ENCODE measurements at regions not wholly inside any gene's neighbourhood (a gene's known extent, or its start where the extent isn't known, plus 50 kb on each side); places are given as distances from the start of the nearest gene placed in this dataset.

DNA sequence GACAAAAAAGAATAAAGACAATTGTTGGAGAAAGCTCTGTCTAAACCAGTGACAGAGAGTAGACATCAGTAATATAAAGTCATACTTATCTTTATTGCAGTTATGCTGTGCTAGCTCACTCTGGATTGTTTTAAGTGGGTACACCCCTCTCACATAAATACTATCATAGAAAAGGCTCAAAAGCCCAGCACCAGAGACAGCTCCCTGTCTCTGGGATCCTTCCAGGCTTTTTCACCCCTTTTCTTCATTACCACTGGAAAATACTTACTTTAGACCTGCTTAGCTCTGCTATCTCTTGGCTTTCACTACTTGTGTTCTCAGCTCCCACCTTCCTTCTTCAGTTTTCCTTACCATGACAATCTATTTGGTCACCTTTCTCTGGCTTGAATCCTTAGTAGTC is 259.1 kb upstream of the MINDY3 start:
- no peak overlapping the region for H3K27ac ChIP-seq (ENCODE audit: low read depth, low read length)
- ChIA-PET CTCF (ENCODE audit: partially characterized antibody) (no interaction called here), POLR2A (ENCODE audit: partially characterized antibody) (no interaction called here)
- no peak overlapping the region for H3K14ac ChIP-seq (ENCODE audit: insufficient read length)
- no peak overlapping the region for H3K4me2 ChIP-seq (ENCODE audit: insufficient read depth in 1 of 2, low read depth in 2 of 2, low read length in 2 of 2)
- no peak overlapping the region for H2BK120ac ChIP-seq (replicated peaks; ENCODE audit: low read depth, low read length)
- no peak overlapping the region for H4K91ac ChIP-seq (replicated peaks; ENCODE audit: insufficient read length, low read length)
- no peak overlapping the region for H2AK5ac ChIP-seq (ENCODE audit: low read depth, low read length)
- H4K20me1 ChIP-seq (replicated peaks in 1 of 2; ENCODE audit: control insufficient read depth in 1 of 2, insufficient read depth in 2 of 2, low read length in 2 of 2) = no peaks in the 10 kb centered on the region
- FAIRE-seq = no peak
- no peaks in the 10 kb centered on the region for H3K36me3 ChIP-seq (ENCODE audit: control insufficient read depth in 2 of 4, insufficient read depth in 4 of 4, low read length in 3 of 4)
- no peaks in the 10 kb centered on the region for H3K79me2 ChIP-seq (ENCODE audit: control insufficient read depth in 1 of 2, insufficient read depth in 2 of 2, low read length in 2 of 2)
- no peaks in the 10 kb centered on the region for H3K4me1 ChIP-seq (replicated peaks in 1 of 4; ENCODE audit: control insufficient read depth in 3 of 4, insufficient read depth in 4 of 4, low read length in 3 of 4)
- H3K4me3 ChIP-seq (ENCODE audit: extremely low read depth in 1 of 4, insufficient read depth in 2 of 4, low read depth in 3 of 4, low read length in 4 of 4) = no peak overlapping the region
- H3K27me3 ChIP-seq (replicated peaks in 1 of 4; ENCODE audit: control insufficient read depth in 3 of 4, extremely low read depth in 1 of 4, insufficient read depth in 3 of 4, low read length in 3 of 4) = no peaks in the 10 kb centered on the region
- H2BK15ac ChIP-seq (ENCODE audit: low read length) = no peak overlapping the region
- H3K79me1 ChIP-seq (ENCODE audit: low read depth, low read length) = no peaks in the 10 kb centered on the region
- H3K56ac ChIP-seq (replicated peaks; ENCODE audit: insufficient read length, low read depth, low read length) = no peak overlapping the region
- H3K23ac ChIP-seq (ENCODE audit: insufficient read length) = no peak overlapping the region
- H3K23me2 ChIP-seq (ENCODE audit: low read depth, low read length) = no peaks in the 10 kb centered on the region
- no peak overlapping the region for H2AFZ ChIP-seq (ENCODE audit: low read length)
- DNase-seq (ENCODE audit: low read depth in 1 of 2, low spot score in 2 of 2) = no peak
- H4K5ac ChIP-seq (ENCODE audit: insufficient read length, low read depth, low read length) = no peak overlapping the region
- H3K9me3 ChIP-seq (ENCODE audit: insufficient read depth in 2 of 2, low read depth in 1 of 2, low read length in 1 of 2) = no peaks in the 10 kb centered on the region
- no peak overlapping the region for H3K18ac ChIP-seq (ENCODE audit: extremely low read depth, low read length)
- H2BK12ac ChIP-seq (ENCODE audit: low read depth, low read length) = no peak overlapping the region
- H2BK20ac ChIP-seq (ENCODE audit: low read length) = no peak overlapping the region
- H2BK5ac ChIP-seq (ENCODE audit: low read depth, low read length) = no peak overlapping the region
- H3K9ac ChIP-seq (replicated peaks in 1 of 4; ENCODE audit: extremely low read depth in 1 of 4, low read depth in 3 of 4, low read length in 3 of 4) = no peak overlapping the region
- H4K8ac ChIP-seq (ENCODE audit: extremely low read depth, insufficient read depth, low read length) = no peak overlapping the region
- no peak overlapping the region for H3K4ac ChIP-seq (replicated peaks; ENCODE audit: insufficient read length, low read depth, low read length)
- TF ChIP-seq SIN3A (conservative IDR thresholded peaks at IDR 0.05 in 1 of 2, IDR thresholded peaks at IDR 0.05 in 1 of 2; ENCODE audit: low read depth in 1 of 2, low read length in 2 of 2) = no peak
- TF ChIP-seq SUZ12 (IDR thresholded peaks at IDR 0.05; ENCODE audit: low read length) = no peak
- no peak for TF ChIP-seq NRF1 (IDR thresholded peaks at IDR 0.05; ENCODE audit: low read depth, low read length)
- TF ChIP-seq CEBPB (IDR thresholded peaks at IDR 0.05; ENCODE audit: low read depth, low read length) = no peak
- TF ChIP-seq, protein P1, sequence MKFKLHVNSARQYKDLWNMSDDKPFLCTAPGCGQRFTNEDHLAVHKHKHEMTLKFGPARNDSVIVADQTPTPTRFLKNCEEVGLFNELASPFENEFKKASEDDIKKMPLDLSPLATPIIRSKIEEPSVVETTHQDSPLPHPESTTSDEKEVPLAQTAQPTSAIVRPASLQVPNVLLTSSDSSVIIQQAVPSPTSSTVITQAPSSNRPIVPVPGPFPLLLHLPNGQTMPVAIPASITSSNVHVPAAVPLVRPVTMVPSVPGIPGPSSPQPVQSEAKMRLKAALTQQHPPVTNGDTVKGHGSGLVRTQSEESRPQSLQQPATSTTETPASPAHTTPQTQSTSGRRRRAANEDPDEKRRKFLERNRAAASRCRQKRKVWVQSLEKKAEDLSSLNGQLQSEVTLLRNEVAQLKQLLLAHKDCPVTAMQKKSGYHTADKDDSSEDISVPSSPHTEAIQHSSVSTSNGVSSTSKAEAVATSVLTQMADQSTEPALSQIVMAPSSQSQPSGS (IDR thresholded peaks at IDR 0.05; ENCODE audit: low read length) = no peak
- no peak for TF ChIP-seq SP4 (IDR thresholded peaks at IDR 0.05; ENCODE audit: low read length)
- no peak for TF ChIP-seq CTBP2 (IDR thresholded peaks at IDR 0.05; ENCODE audit: borderline replicate concordance, insufficient read depth, insufficient read length, low read length)
- no peak for TF ChIP-seq PHF8 (conservative IDR thresholded peaks at IDR 0.05; ENCODE audit: low read depth, low read length)
- TF ChIP-seq TBP (IDR thresholded peaks at IDR 0.05; ENCODE audit: low read depth, low read length) = no peak
- TF ChIP-seq RAD21 (IDR thresholded peaks at IDR 0.05 in 1 of 2, conservative IDR thresholded peaks at IDR 0.05 in 1 of 2; ENCODE audit: low read depth in 2 of 2, low read length in 2 of 2) = no peak
- TF ChIP-seq CTCF (IDR thresholded peaks at IDR 0.05; ENCODE audit: control extremely low read depth in 1 of 3, insufficient read depth in 1 of 3, low read depth in 1 of 3, low read length in 3 of 3) = no peak
